Glutamatergic neuron (in vitro differentiated cells): ENCODE measurements at regions not wholly inside any gene's neighbourhood (a gene's known extent, or its start where the extent isn't known, plus 50 kb on each side); places are given as distances from the start of the nearest gene placed in this dataset.

Source experiments
- DNase-seq: peaks from one replicate; pipeline ENCODE4 v3.0.0; 2022
- H3K27ac Mint-ChIP-seq: one replicate; pipeline ENCODE4 v1.8.0; 2020; ENCODE audit warnings: mild to moderate bottlenecking, mixed read lengths, inconsistent platforms; ENCODE audit not compliant: unreplicated experiment
- H3K27me3 Mint-ChIP-seq: one replicate; pipeline ENCODE4 v1.8.0; 2020; ENCODE audit warnings: mild to moderate bottlenecking, moderate library complexity, mixed read lengths, inconsistent platforms; ENCODE audit not compliant: unreplicated experiment
- H3K36me3 Mint-ChIP-seq: one replicate; pipeline ENCODE4 v1.8.0; 2020; ENCODE audit warnings: mild to moderate bottlenecking, mixed read lengths, inconsistent platforms; ENCODE audit not compliant: unreplicated experiment
- H3K4me1 Mint-ChIP-seq: one replicate; pipeline ENCODE4 v1.8.0; 2020; ENCODE audit warnings: mild to moderate bottlenecking, low read depth, mixed read lengths, inconsistent platforms; ENCODE audit not compliant: unreplicated experiment
- H3K4me3 Mint-ChIP-seq: one replicate; pipeline ENCODE4 v1.8.0; 2020; ENCODE audit warnings: mild to moderate bottlenecking, mixed read lengths, inconsistent platforms; ENCODE audit not compliant: unreplicated experiment
- H3K9me3 Mint-ChIP-seq: one replicate; pipeline ENCODE4 v1.8.0; 2020; ENCODE audit warnings: mild to moderate bottlenecking, moderate library complexity, mixed read lengths, inconsistent platforms; ENCODE audit not compliant: unreplicated experiment
- CTCF ChIP-seq: fragments of 200-600 bp; sonication (generic); IDR thresholded peaks from one replicate; pipeline ENCODE4 v1.5.0; 2021; ENCODE audit not compliant: partially characterized antibody, unreplicated experiment

GRCh38 chr6:94494500-94494899, 1075.1 kb upstream of the EPHA7 start:
- no peak for TF ChIP-seq CTCF

GRCh38 chr6:94487371-94487770, 1068.0 kb upstream of the EPHA7 start:
- Mint-ChIP-seq H3K9me3 (peaks cover 2% of the 10 kb centered on the region), H3K27me3 (peaks cover 1% of the 10 kb centered on the region), H3K27ac (no peak overlapping the region), H3K4me1 (no peaks in the 10 kb centered on the region), H3K4me3 (no peak overlapping the region), H3K36me3 (no peaks in the 10 kb centered on the region)
- no peak for DNase-seq
- no peak for TF ChIP-seq CTCF

More at GRCh38 chr6:94494500-94494899, 1075.1 kb upstream of the EPHA7 start:
- DNase-seq = no peak
- H3K36me3 Mint-ChIP-seq = no peaks in the 10 kb centered on the region
- H3K4me1 Mint-ChIP-seq = peaks cover 12% of the 10 kb centered on the region
- peaks cover 3% of the 10 kb centered on the region for H3K9me3 Mint-ChIP-seq
- peaks cover 1% of the 10 kb centered on the region for H3K27me3 Mint-ChIP-seq
- no peak overlapping the region for H3K4me3 Mint-ChIP-seq
- no peak overlapping the region for H3K27ac Mint-ChIP-seq

- Mint-ChIP-seq H3K36me3 (no peaks in the 10 kb centered on the region), H3K9me3 (peaks cover 10% of the 10 kb centered on the region), H3K27ac (peak overlapping the region; percentile 85), H3K27me3 (no peaks in the 10 kb centered on the region), H3K4me1 (peaks cover 14% of the 10 kb centered on the region), H3K4me3 (peak overlapping the region; percentile 0)
- TF ChIP-seq CTCF = no peak
- peak; percentile 11 for DNase-seq
Observed at GRCh38 chr6:94478133-94479005, 1059.0 kb upstream of the EPHA7 start.

- Mint-ChIP-seq H3K4me3 (no peak overlapping the region), H3K9me3 (no peaks in the 10 kb centered on the region), H3K4me1 (no peaks in the 10 kb centered on the region), H3K27ac (no peak overlapping the region), H3K36me3 (no peaks in the 10 kb centered on the region), H3K27me3 (no peaks in the 10 kb centered on the region)
- DNase-seq = no peak
- TF ChIP-seq CTCF = no peak
Observed at GRCh38 chr6:94468830-94469229, 1049.5 kb upstream of the EPHA7 start.

GRCh38 chr6:94464018-94464510, 1044.7 kb upstream of the EPHA7 start:
- Mint-ChIP-seq H3K9me3 (no peaks in the 10 kb centered on the region), H3K4me3 (no peak overlapping the region), H3K27ac (no peak overlapping the region), H3K27me3 (no peaks in the 10 kb centered on the region), H3K4me1 (no peaks in the 10 kb centered on the region), H3K36me3 (no peaks in the 10 kb centered on the region)
- no peak for TF ChIP-seq CTCF
- no peak for DNase-seq
